ENCODE measurements at regions not wholly inside any gene's neighbourhood (a gene's known extent, or its start where the extent isn't known, plus 50 kb on each side); places are given as distances from the start of the nearest gene placed in this dataset.

GRCh38 chrX:56382278-56382677 is 150.1 kb downstream of the KLF8 start:
- Histone ChIP-seq H3K4me3 (ENCODE audit: low read depth, low read length) (no peak overlapping the region), H3K4me1 (no peaks in the 10 kb centered on the region), H3K36me3 (ENCODE audit: control insufficient read depth, insufficient read depth, low read length) (no peaks in the 10 kb centered on the region), H3K27me3 (replicated peaks; ENCODE audit: control insufficient read depth, insufficient read depth, low read length) (no peaks in the 10 kb centered on the region), H3K9me3 (no peaks in the 10 kb centered on the region)
- H3K36me3 Mint-ChIP-seq (ENCODE audit: insufficient read depth, unreplicated experiment): no peaks in the 10 kb centered on the region
- intact Hi-C loops (cut with micrococcal nuclease; ENCODE audit: unreplicated experiment): no loop called here
- H3K27ac Mint-ChIP-seq (ENCODE audit: unreplicated experiment): no peak overlapping the region
- H3K27me3 Mint-ChIP-seq (ENCODE audit: insufficient read depth, unreplicated experiment): no peaks in the 10 kb centered on the region
- CTCF ChIA-PET: no interaction called here
- no peak overlapping the region for H3K4me3 Mint-ChIP-seq (ENCODE audit: unreplicated experiment)
- no peaks in the 10 kb centered on the region for H3K4me1 Mint-ChIP-seq (ENCODE audit: low read depth, unreplicated experiment)
- TF ChIP-seq CTCF (IDR thresholded peaks at IDR 0.05; ENCODE audit: insufficient read depth in 1 of 2, low read depth in 1 of 2, low read length in 1 of 2, severe bottlenecking in 1 of 2, unreplicated experiment in 1 of 2): no peak
- no peak for DNase-seq
- POLR2A ChIA-PET: no interaction called here
- no TSS peak for BruUV-seq (replicated peaks)
- no peaks in the 10 kb centered on the region for H3K9me3 Mint-ChIP-seq (ENCODE audit: unreplicated experiment)

- ChIA-PET CTCF (no interaction called here), POLR2A (no interaction called here)
- no peak overlapping the region for H3K4me3 ChIP-seq (ENCODE audit: low read depth, low read length)
- no peaks in the 10 kb centered on the region for H3K36me3 ChIP-seq (ENCODE audit: control insufficient read depth, insufficient read depth, low read length)
- H3K9me3 ChIP-seq: no peaks in the 10 kb centered on the region
- Mint-ChIP-seq H3K27ac (ENCODE audit: unreplicated experiment) (no peak overlapping the region), H3K9me3 (ENCODE audit: unreplicated experiment) (no peaks in the 10 kb centered on the region), H3K36me3 (ENCODE audit: insufficient read depth, unreplicated experiment) (no peaks in the 10 kb centered on the region), H3K4me3 (ENCODE audit: unreplicated experiment) (no peak overlapping the region), H3K4me1 (ENCODE audit: low read depth, unreplicated experiment) (no peaks in the 10 kb centered on the region), H3K27me3 (ENCODE audit: insufficient read depth, unreplicated experiment) (no peaks in the 10 kb centered on the region)
- no peaks in the 10 kb centered on the region for H3K27me3 ChIP-seq (replicated peaks; ENCODE audit: control insufficient read depth, insufficient read depth, low read length)
- BruUV-seq (replicated peaks): no TSS peak
- H3K4me1 ChIP-seq: no peaks in the 10 kb centered on the region
- DNase-seq: no peak
- intact Hi-C loops (cut with micrococcal nuclease; ENCODE audit: unreplicated experiment): no loop called here
- no peak for TF ChIP-seq CTCF (IDR thresholded peaks at IDR 0.05; ENCODE audit: insufficient read depth in 1 of 2, low read depth in 1 of 2, low read length in 1 of 2, severe bottlenecking in 1 of 2, unreplicated experiment in 1 of 2)
Measured at GRCh38 chrX:56385336-56385735, 153.2 kb downstream of the KLF8 start.

DNA sequence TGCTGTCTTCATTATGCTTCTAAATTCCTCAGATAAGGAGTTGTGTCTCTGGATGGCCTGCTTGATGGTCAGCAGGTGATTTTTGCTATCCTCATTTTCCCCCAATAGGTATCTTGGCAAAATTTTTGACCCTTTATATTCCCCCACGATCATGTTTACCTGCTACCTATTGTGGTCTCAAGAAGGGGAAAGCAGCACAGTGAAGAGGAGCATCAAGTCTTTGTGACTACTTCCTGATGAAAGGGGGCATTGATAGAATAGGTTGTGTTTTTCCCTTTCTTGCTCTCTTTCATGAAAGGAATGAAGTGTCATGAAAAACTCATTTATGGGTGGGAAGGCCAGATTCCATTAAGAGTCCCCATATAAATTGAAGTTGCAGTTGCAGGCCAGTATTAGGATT is 153.8 kb downstream of the KLF8 start:
- Histone ChIP-seq H3K36me3 (ENCODE audit: control insufficient read depth, insufficient read depth, low read length) (no peaks in the 10 kb centered on the region), H3K4me3 (ENCODE audit: low read depth, low read length) (no peak overlapping the region), H3K9me3 (no peaks in the 10 kb centered on the region), H3K4me1 (no peaks in the 10 kb centered on the region), H3K27me3 (replicated peaks; ENCODE audit: control insufficient read depth, insufficient read depth, low read length) (no peaks in the 10 kb centered on the region)
- TF ChIP-seq CTCF (IDR thresholded peaks at IDR 0.05; ENCODE audit: insufficient read depth in 1 of 2, low read depth in 1 of 2, low read length in 1 of 2, severe bottlenecking in 1 of 2, unreplicated experiment in 1 of 2): no peak
- CTCF ChIA-PET: no interaction called here
- BruUV-seq (replicated peaks): no TSS peak
- no peaks in the 10 kb centered on the region for H3K4me1 Mint-ChIP-seq (ENCODE audit: low read depth, unreplicated experiment)
- no peaks in the 10 kb centered on the region for H3K9me3 Mint-ChIP-seq (ENCODE audit: unreplicated experiment)
- H3K36me3 Mint-ChIP-seq (ENCODE audit: insufficient read depth, unreplicated experiment): no peaks in the 10 kb centered on the region
- no peak overlapping the region for H3K4me3 Mint-ChIP-seq (ENCODE audit: unreplicated experiment)
- DNase-seq: no peak
- POLR2A ChIA-PET: no interaction called here
- intact Hi-C loops (cut with micrococcal nuclease; ENCODE audit: unreplicated experiment): no loop called here
- H3K27me3 Mint-ChIP-seq (ENCODE audit: insufficient read depth, unreplicated experiment): no peaks in the 10 kb centered on the region
- no peak overlapping the region for H3K27ac Mint-ChIP-seq (ENCODE audit: unreplicated experiment)
